ENCODE measurements at regions not wholly inside any gene's neighbourhood (a gene's known extent, or its start where the extent isn't known, plus 50 kb on each side); places are given as distances from the start of the nearest gene placed in this dataset.

DNA sequence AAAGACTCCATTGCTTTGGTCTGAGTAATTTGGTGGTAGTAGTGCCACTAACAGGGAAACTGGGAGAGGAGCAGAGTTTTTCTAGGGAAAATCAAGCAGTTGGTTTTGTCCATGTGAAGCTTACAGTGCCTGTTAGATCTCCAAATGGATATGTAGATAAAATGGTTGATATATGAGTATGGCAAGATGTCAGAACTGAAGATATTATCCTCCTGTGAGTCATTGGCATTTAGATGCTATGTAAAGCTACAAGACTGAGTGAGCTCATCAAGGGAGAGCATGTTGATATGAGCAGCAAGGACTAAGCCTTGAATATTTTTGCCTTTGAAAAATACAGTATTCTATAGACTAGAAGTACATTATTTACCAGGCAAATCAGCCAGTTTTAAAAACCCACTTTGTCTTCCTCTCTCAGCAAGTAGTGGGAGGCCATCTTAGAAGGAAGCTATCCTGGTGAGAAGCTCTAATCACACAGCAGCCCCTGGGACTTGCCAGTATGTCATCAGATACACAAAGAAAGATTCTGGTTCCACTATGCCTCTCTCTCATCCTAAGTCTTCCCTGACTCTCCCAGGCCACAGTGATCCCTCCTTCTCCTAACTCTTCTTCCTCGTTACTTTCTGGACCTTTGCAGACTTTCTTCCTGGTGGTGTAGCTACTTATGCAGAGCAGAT is 77.4 kb upstream of the ANKRD28 start:
- no peak for DNase-seq
- no CpG with 5 or more reads among the region's 1 CpG for WGBS (ENCODE audit: extremely low coverage, insufficient read length, low lambda C conversion rate)
- no peak overlapping the region for H3K4me3 Mint-ChIP-seq
- TF ChIP-seq, protein P1, sequence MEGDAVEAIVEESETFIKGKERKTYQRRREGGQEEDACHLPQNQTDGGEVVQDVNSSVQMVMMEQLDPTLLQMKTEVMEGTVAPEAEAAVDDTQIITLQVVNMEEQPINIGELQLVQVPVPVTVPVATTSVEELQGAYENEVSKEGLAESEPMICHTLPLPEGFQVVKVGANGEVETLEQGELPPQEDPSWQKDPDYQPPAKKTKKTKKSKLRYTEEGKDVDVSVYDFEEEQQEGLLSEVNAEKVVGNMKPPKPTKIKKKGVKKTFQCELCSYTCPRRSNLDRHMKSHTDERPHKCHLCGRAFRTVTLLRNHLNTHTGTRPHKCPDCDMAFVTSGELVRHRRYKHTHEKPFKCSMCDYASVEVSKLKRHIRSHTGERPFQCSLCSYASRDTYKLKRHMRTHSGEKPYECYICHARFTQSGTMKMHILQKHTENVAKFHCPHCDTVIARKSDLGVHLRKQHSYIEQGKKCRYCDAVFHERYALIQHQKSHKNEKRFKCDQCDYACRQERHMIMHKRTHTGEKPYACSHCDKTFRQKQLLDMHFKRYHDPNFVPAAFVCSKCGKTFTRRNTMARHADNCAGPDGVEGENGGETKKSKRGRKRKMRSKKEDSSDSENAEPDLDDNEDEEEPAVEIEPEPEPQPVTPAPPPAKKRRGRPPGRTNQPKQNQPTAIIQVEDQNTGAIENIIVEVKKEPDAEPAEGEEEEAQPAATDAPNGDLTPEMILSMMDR (conservative IDR thresholded peaks at IDR 0.05): no peak
- Histone ChIP-seq H2AFZ (ENCODE audit: low read length) (no peak overlapping the region), H2BK12ac (ENCODE audit: insufficient read length, low read depth, low read length) (no peak overlapping the region), H4K5ac (ENCODE audit: insufficient read length, low read depth, low read length) (no peak overlapping the region), H3K23ac (ENCODE audit: insufficient read length, low read depth, low read length) (no peak overlapping the region), H3K4me2 (ENCODE audit: insufficient read depth, insufficient read length, low read length) (no peak overlapping the region), H2BK5ac (ENCODE audit: insufficient read length, low read length) (no peak overlapping the region), H3K18ac (ENCODE audit: insufficient read length, low read depth, low read length) (no peak overlapping the region), H3K14ac (ENCODE audit: insufficient read depth, low read length) (no peak overlapping the region), H3K4me1 (ENCODE audit: insufficient read depth, low read length) (no peaks in the 10 kb centered on the region), H3K9ac (ENCODE audit: extremely low read depth, insufficient read length, low read length) (no peak overlapping the region), H2AK5ac (ENCODE audit: insufficient read length, low read length) (no peak overlapping the region), H3K27me3 (ENCODE audit: insufficient read depth, low read length) (no peaks in the 10 kb centered on the region), H3K79me1 (ENCODE audit: insufficient read depth, low read depth, low read length, poor library complexity, severe bottlenecking) (no peaks in the 10 kb centered on the region), H3K9me3 (ENCODE audit: control insufficient read depth, low read depth, low read length) (no peaks in the 10 kb centered on the region), H4K8ac (replicated peaks; ENCODE audit: insufficient read length, low read depth, low read length) (no peak overlapping the region), H3K27ac (ENCODE audit: insufficient read length, low read depth, low read length) (no peak overlapping the region), H2BK120ac (ENCODE audit: low read depth, low read length, poor library complexity, severe bottlenecking) (no peak overlapping the region), H2BK20ac (ENCODE audit: low read depth, low read length, poor library complexity, severe bottlenecking) (no peak overlapping the region), H3K4ac (ENCODE audit: low read depth, low read length) (no peak overlapping the region), H3T11ph (ENCODE audit: low read length) (no peak overlapping the region), H3K79me2 (ENCODE audit: insufficient read depth, low read length) (no peaks in the 10 kb centered on the region), H4K91ac (ENCODE audit: insufficient read length, low read depth, low read length) (no peak overlapping the region), H3K56ac (ENCODE audit: insufficient read length, low read depth, low read length) (no peak overlapping the region), H2BK15ac (ENCODE audit: low read depth, low read length) (no peak overlapping the region), H4K20me1 (ENCODE audit: control insufficient read depth, insufficient read depth, insufficient read length) (no peaks in the 10 kb centered on the region), H3K23me2 (ENCODE audit: insufficient read length, low read depth, low read length, poor library complexity, severe bottlenecking) (no peaks in the 10 kb centered on the region)
- peaks cover 9 to 16% (median 15%) of the 10 kb centered on the region in 3 experiments for H3K36me3 Mint-ChIP-seq (ENCODE audit: insufficient read depth in 1 of 3, low read depth in 3 of 3)
- H3K4me1 Mint-ChIP-seq: no peaks in the 10 kb centered on the region
- H3K27ac Mint-ChIP-seq: no peak overlapping the region
- peaks cover 0 to under 1% of the 10 kb centered on the region in 2 experiments; a peak in 1 of 5 replicates for H3K9me3 Mint-ChIP-seq
- H3K27me3 Mint-ChIP-seq (ENCODE audit: low read depth): no peaks in the 10 kb centered on the region
